ENCODE measurements at regions not wholly inside any gene's neighbourhood (a gene's known extent, or its start where the extent isn't known, plus 50 kb on each side); places are given as distances from the start of the nearest gene placed in this dataset.
A peak's percentile ranks its signal among the peaks of the same experiment; 100 is the strongest.

- DNase-seq: no peak
Observed at GRCh38 chr1:222096476-222096772, 354.5 kb upstream of the DUSP10 start.

- peak; percentile 74 for DNase-seq
Observed at GRCh38 chr1:222095606-222096475, 354.0 kb upstream of the DUSP10 start.

- no peak for DNase-seq
Observed at GRCh38 chr1:222093518-222093917, 351.6 kb upstream of the DUSP10 start.

GRCh38 chr1:222090103-222090502 is 348.2 kb upstream of the DUSP10 start:
- DNase-seq: no peak

- no peak for DNase-seq
Observed at GRCh38 chr1:222087221-222087920, 345.5 kb upstream of the DUSP10 start.

- DNase-seq: no peak
Observed at GRCh38 chr1:222084996-222085395, 343.1 kb upstream of the DUSP10 start.

- no peak for DNase-seq
Observed at GRCh38 chr1:222084048-222084447, 342.2 kb upstream of the DUSP10 start.

GRCh38 chr1:222081859-222082258 is 340.0 kb upstream of the DUSP10 start:
- no peak for DNase-seq

- DNase-seq: no peak
Observed at GRCh38 chr1:222079566-222079965, 337.7 kb upstream of the DUSP10 start.

- no peak for DNase-seq
Observed at GRCh38 chr1:222077206-222077605, 335.3 kb upstream of the DUSP10 start.

GRCh38 chr1:222074317-222074716 is 332.4 kb upstream of the DUSP10 start:
- no peak for DNase-seq

GRCh38 chr1:222073307-222073995 is 331.6 kb upstream of the DUSP10 start:
- no peak for DNase-seq

- DNase-seq: peak; percentile 23
Observed at GRCh38 chr1:222071387-222071786, 329.5 kb upstream of the DUSP10 start.

- no peak for DNase-seq
Observed at GRCh38 chr1:222068937-222069336, 327.0 kb upstream of the DUSP10 start.

GRCh38 chr1:222068101-222068500 is 326.2 kb upstream of the DUSP10 start:
- DNase-seq: no peak

GRCh38 chr1:222066539-222066938 is 324.6 kb upstream of the DUSP10 start:
- DNase-seq: no peak

- DNase-seq: no peak
Observed at GRCh38 chr1:222065234-222065633, 323.3 kb upstream of the DUSP10 start.

GRCh38 chr1:222064388-222065211 is 322.7 kb upstream of the DUSP10 start:
- DNase-seq: no peak

GRCh38 chr1:222062640-222063039 is 320.8 kb upstream of the DUSP10 start:
- DNase-seq: no peak

- DNase-seq: no peak
Observed at GRCh38 chr1:222061711-222062359, 319.9 kb upstream of the DUSP10 start.

- DNase-seq: no peak
Observed at GRCh38 chr1:222060210-222060916, 318.5 kb upstream of the DUSP10 start.

GRCh38 chr1:222058249-222058648 is 316.4 kb upstream of the DUSP10 start:
- DNase-seq: no peak

Measured in hematopoietic multipotent progenitor cell treated with erythropoietin and hydrocortisone succinate and interleukin-3 and kit ligand, for 6 days (in vitro differentiated cells).